NT2/D1 (cell line): ENCODE measurements at regions not wholly inside any gene's neighbourhood (a gene's known extent, or its start where the extent isn't known, plus 50 kb on each side); places are given as distances from the start of the nearest gene placed in this dataset.

Experiments
- SUZ12 ChIP-seq: IDR thresholded peaks from 2 replicates; pipeline ENCODE4 v1.6.1; 2011; ENCODE audit not compliant: insufficient read length, insufficient read depth; ENCODE audit errors: extremely low read depth
- YY1 ChIP-seq: IDR thresholded peaks from 2 replicates; pipeline ENCODE4 v1.6.1; 2011; ENCODE audit not compliant: insufficient read length, insufficient read depth
- ZNF274 ChIP-seq: IDR thresholded peaks from 2 replicates; pipeline ENCODE4 v1.6.1; 2011; ENCODE audit warnings: mild to moderate bottlenecking, low read depth, low read length

- TF ChIP-seq SUZ12: no peak
- no peak for TF ChIP-seq ZNF274
- no peak for TF ChIP-seq YY1
Observed at GRCh38 chr18:75815767-75816166, 388.3 kb upstream of the SMIM21 start.
